WTC11 (cell line): ENCODE measurements at regions not wholly inside any gene's neighbourhood (a gene's known extent, or its start where the extent isn't known, plus 50 kb on each side); places are given as distances from the start of the nearest gene placed in this dataset.

Source experiments
- ATAC-seq: fragments of 200-7000 bp; cut with Tn5 transposase; 2 replicates; pipeline ENCODE4 v1.10.0; 2021; ENCODE audit warnings: mild to moderate bottlenecking, moderate library complexity
- CTCF ChIA-PET: fragments of 300-600 bp; sonication (Branson Sonifier 250); formaldehyde crosslinking; loops from one replicate; lab custom pipeline; 2021; ENCODE audit warnings: antibody characterized with exemption; lab: Charles Lee
- POLR2A ChIA-PET: fragments of 350-600 bp; sonication (Branson Sonifier 250); formaldehyde crosslinking; loops from one replicate; lab custom pipeline; 2021; ENCODE audit warnings: antibody characterized with exemption; lab: Charles Lee
- DNase-seq: peaks from one replicate; pipeline ENCODE4 v3.0.0; 2021; ENCODE audit warnings: low spot score
- H3K27ac Mint-ChIP-seq: 2 replicates; pipeline ENCODE4 v1.8.0; 2021; ENCODE audit warnings: mixed read lengths
- H3K27me3 Mint-ChIP-seq: 2 replicates; pipeline ENCODE4 v1.8.0; 2021; ENCODE audit warnings: low read depth, mild to moderate bottlenecking, moderate library complexity, mixed read lengths
- H3K36me3 Mint-ChIP-seq: 2 replicates; pipeline ENCODE4 v1.8.0; 2021; ENCODE audit warnings: mixed read lengths
- H3K4me1 Mint-ChIP-seq: 2 replicates; pipeline ENCODE4 v1.8.0; 2022; ENCODE audit warnings: mixed read lengths
- H3K4me3 Mint-ChIP-seq: 2 replicates; pipeline ENCODE4 v1.8.0; 2021; ENCODE audit warnings: mild to moderate bottlenecking, moderate library complexity, mixed read lengths
- H3K9me3 Mint-ChIP-seq: 2 replicates; pipeline ENCODE4 v1.8.0; 2021; ENCODE audit warnings: mixed read lengths
- AFF4 ChIP-seq: sonication (generic); formaldehyde crosslinking; IDR thresholded peaks from 2 replicates; pipeline ENCODE4 v1.8.1; 2023; ENCODE audit warnings: mild to moderate bottlenecking, missing genetic modification reagents, borderline replicate concordance
- ATF1 ChIP-seq: sonication (generic); formaldehyde crosslinking; IDR thresholded peaks from 2 replicates; pipeline ENCODE4 v1.8.1; 2023; ENCODE audit warnings: mild to moderate bottlenecking, moderate library complexity, missing genetic modification reagents
- CREB1 ChIP-seq: sonication (generic); formaldehyde crosslinking; IDR thresholded peaks from 2 replicates; pipeline ENCODE4 v1.8.0; 2023; ENCODE audit warnings: mild to moderate bottlenecking, missing genetic modification reagents
- E2F1 ChIP-seq: sonication (generic); formaldehyde crosslinking; IDR thresholded peaks from 2 replicates; pipeline ENCODE4 v1.8.0; 2022; ENCODE audit warnings: mild to moderate bottlenecking, missing genetic modification reagents
- E2F4 ChIP-seq: sonication (generic); formaldehyde crosslinking; IDR thresholded peaks from 2 replicates; pipeline ENCODE4 v1.8.1; 2022; ENCODE audit warnings: low read depth, mild to moderate bottlenecking, moderate library complexity, missing genetic modification reagents, borderline replicate concordance
- E2F5 ChIP-seq: sonication (generic); formaldehyde crosslinking; IDR thresholded peaks from 2 replicates; pipeline ENCODE4 v1.8.1; 2022; ENCODE audit warnings: mild to moderate bottlenecking, moderate library complexity, missing genetic modification reagents
- GABPB1 ChIP-seq: sonication (generic); formaldehyde crosslinking; IDR thresholded peaks from 2 replicates; pipeline ENCODE4 v1.8.1; 2023; ENCODE audit warnings: mild to moderate bottlenecking, missing genetic modification reagents
- JAZF1 ChIP-seq: fragments of 250-450 bp; sonication (Bioruptor Pico); IDR thresholded peaks from 2 replicates; pipeline ENCODE4 v1.9.0; 2021; ENCODE audit warnings: moderate library complexity, mild to moderate bottlenecking, inconsistent platforms
- KAT7 ChIP-seq: sonication (generic); formaldehyde crosslinking; IDR thresholded peaks from 2 replicates; pipeline ENCODE4 v1.8.1; 2023; ENCODE audit warnings: missing genetic modification reagents, mild to moderate bottlenecking, borderline replicate concordance
- MXD4 ChIP-seq: fragments of 250-450 bp; sonication (Bioruptor Pico); IDR thresholded peaks from 2 replicates; pipeline ENCODE4 v1.8.0; 2021; ENCODE audit warnings: mild to moderate bottlenecking, moderate library complexity, borderline replicate concordance
- NFE2L1 ChIP-seq: sonication (generic); formaldehyde crosslinking; IDR thresholded peaks from 2 replicates; pipeline ENCODE4 v1.8.1; 2023; ENCODE audit warnings: missing genetic modification reagents
- NR1H2 ChIP-seq: sonication (generic); formaldehyde crosslinking; IDR thresholded peaks from 2 replicates; pipeline ENCODE4 v1.9.0; 2021; ENCODE audit warnings: mild to moderate bottlenecking, moderate library complexity, missing genetic modification reagents
- PRRX2 ChIP-seq: fragments of 250-450 bp; sonication (Bioruptor Pico); IDR thresholded peaks from 2 replicates; pipeline ENCODE4 v1.8.0; 2021; ENCODE audit warnings: mild to moderate bottlenecking
- SMAD3 ChIP-seq: sonication (generic); formaldehyde crosslinking; IDR thresholded peaks from 2 replicates; pipeline ENCODE4 v1.8.0; 2022; ENCODE audit warnings: missing genetic modification reagents, mild to moderate bottlenecking, borderline replicate concordance
- SOX15 ChIP-seq: fragments of 250-450 bp; sonication (Bioruptor Pico); IDR thresholded peaks from 2 replicates; pipeline ENCODE4 v1.9.0; 2021; ENCODE audit warnings: mild to moderate bottlenecking
- TEAD4 ChIP-seq: sonication (generic); formaldehyde crosslinking; IDR thresholded peaks from 2 replicates; pipeline ENCODE4 v1.8.0; 2022; ENCODE audit warnings: mild to moderate bottlenecking, missing genetic modification reagents
- ZBTB21 ChIP-seq: sonication (generic); formaldehyde crosslinking; IDR thresholded peaks from 2 replicates; pipeline ENCODE4 v1.8.1; 2023; ENCODE audit warnings: mild to moderate bottlenecking, missing genetic modification reagents, borderline replicate concordance
- ZNF138 ChIP-seq: sonication (generic); formaldehyde crosslinking; conservative IDR thresholded peaks from 2 replicates; pipeline ENCODE4 v1.8.1; 2022; ENCODE audit warnings: mild to moderate bottlenecking, moderate library complexity, missing genetic modification reagents
- TF ChIP-seq, protein P1 (sequence below): fragments of 250-450 bp; sonication (Bioruptor Pico); conservative IDR thresholded peaks from 2 replicates; pipeline ENCODE4 v1.9.0; 2021; ENCODE audit warnings: mild to moderate bottlenecking
- TF ChIP-seq, protein P2 (sequence below): sonication (generic); formaldehyde crosslinking; IDR thresholded peaks from 2 replicates; pipeline ENCODE4 v1.8.0; 2023; ENCODE audit warnings: mild to moderate bottlenecking, missing genetic modification reagents
- TF ChIP-seq, protein P3 (sequence below): sonication (generic); formaldehyde crosslinking; IDR thresholded peaks from 2 replicates; pipeline ENCODE4 v1.8.1; 2022; ENCODE audit warnings: low read depth, missing genetic modification reagents, borderline replicate concordance

- TF ChIP-seq PRRX2 (CRISPR knock-in tag) (no peak), GABPB1 (CRISPR knock-in tag) (no peak), TEAD4 (CRISPR knock-in tag) (no peak), SOX15 (CRISPR knock-in tag) (no peak), NFE2L1 (CRISPR knock-in tag) (no peak)
Observed at GRCh38 chr5:115720888-115721287, 95.1 kb upstream of the TMED7 start (continued).

- H3K27me3 Mint-ChIP-seq, result no peaks in the 10 kb centered on the region
- no peak for TF ChIP-seq GABPB1 (CRISPR knock-in tag)
- TF ChIP-seq E2F4 (CRISPR knock-in tag), result no peak
- no peak for TF ChIP-seq JAZF1 (CRISPR knock-in tag)
- TF ChIP-seq CREB1 (CRISPR knock-in tag), result no peak
- TF ChIP-seq, protein P1, sequence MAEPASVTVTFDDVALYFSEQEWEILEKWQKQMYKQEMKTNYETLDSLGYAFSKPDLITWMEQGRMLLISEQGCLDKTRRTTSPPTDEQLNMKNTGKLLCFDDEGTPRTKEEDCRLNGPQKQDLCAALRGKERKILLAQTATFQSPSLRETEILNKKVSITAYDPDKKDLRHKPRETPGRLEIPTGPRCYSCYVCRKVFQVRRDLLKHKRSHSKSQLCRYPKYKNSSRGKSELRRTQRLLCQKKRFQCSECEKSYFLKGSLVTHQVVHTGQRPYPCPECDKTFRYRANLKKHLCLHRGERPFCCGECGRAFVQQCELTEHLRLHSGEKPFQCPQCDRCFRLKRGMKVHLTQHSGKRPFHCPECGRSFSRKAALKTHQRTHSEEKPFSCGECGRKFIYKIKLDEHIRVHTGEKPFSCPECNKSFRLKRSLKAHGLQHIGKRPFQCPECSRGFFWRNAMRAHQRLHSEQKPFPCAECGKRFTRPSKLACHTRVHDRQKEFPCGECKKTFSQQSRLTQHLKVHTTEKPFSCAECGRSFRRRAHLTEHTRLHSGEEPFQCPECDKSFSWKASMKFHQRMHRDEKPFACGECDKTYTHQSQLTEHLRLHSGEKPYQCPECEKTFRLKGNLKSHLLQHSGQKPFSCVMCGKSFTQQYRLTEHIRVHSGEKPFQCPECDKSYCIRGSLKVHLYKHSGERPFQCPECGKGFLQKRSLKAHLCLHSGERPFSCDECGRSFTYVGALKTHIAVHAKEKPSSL (CRISPR knock-in tag), result no peak
- no peak for TF ChIP-seq NR1H2 (CRISPR knock-in tag)
- TF ChIP-seq, protein P2, sequence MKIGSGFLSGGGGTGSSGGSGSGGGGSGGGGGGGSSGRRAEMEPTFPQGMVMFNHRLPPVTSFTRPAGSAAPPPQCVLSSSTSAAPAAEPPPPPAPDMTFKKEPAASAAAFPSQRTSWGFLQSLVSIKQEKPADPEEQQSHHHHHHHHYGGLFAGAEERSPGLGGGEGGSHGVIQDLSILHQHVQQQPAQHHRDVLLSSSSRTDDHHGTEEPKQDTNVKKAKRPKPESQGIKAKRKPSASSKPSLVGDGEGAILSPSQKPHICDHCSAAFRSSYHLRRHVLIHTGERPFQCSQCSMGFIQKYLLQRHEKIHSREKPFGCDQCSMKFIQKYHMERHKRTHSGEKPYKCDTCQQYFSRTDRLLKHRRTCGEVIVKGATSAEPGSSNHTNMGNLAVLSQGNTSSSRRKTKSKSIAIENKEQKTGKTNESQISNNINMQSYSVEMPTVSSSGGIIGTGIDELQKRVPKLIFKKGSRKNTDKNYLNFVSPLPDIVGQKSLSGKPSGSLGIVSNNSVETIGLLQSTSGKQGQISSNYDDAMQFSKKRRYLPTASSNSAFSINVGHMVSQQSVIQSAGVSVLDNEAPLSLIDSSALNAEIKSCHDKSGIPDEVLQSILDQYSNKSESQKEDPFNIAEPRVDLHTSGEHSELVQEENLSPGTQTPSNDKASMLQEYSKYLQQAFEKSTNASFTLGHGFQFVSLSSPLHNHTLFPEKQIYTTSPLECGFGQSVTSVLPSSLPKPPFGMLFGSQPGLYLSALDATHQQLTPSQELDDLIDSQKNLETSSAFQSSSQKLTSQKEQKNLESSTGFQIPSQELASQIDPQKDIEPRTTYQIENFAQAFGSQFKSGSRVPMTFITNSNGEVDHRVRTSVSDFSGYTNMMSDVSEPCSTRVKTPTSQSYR (CRISPR knock-in tag), result no peak
- no peak for TF ChIP-seq ZBTB21 (CRISPR knock-in tag)
- TF ChIP-seq KAT7 (CRISPR knock-in tag), result no peak
- TF ChIP-seq E2F5 (CRISPR knock-in tag), result no peak
- TF ChIP-seq PRRX2 (CRISPR knock-in tag), result no peak
- TF ChIP-seq SMAD3 (CRISPR knock-in tag), result no peak
- TF ChIP-seq ZNF138 (CRISPR knock-in tag), result no peak
- no peak for TF ChIP-seq AFF4 (CRISPR knock-in tag)
- no peak for TF ChIP-seq MXD4 (CRISPR knock-in tag)
- TF ChIP-seq ATF1 (CRISPR knock-in tag), result no peak
- no peak for TF ChIP-seq E2F1 (CRISPR knock-in tag)
- TF ChIP-seq, protein P3, sequence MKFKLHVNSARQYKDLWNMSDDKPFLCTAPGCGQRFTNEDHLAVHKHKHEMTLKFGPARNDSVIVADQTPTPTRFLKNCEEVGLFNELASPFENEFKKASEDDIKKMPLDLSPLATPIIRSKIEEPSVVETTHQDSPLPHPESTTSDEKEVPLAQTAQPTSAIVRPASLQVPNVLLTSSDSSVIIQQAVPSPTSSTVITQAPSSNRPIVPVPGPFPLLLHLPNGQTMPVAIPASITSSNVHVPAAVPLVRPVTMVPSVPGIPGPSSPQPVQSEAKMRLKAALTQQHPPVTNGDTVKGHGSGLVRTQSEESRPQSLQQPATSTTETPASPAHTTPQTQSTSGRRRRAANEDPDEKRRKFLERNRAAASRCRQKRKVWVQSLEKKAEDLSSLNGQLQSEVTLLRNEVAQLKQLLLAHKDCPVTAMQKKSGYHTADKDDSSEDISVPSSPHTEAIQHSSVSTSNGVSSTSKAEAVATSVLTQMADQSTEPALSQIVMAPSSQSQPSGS, result no peak
Observed at GRCh38 chr5:115718927-115719326, 93.1 kb upstream of the TMED7 start.

More at GRCh38 chr5:115718927-115719326, 93.1 kb upstream of the TMED7 start:
- DNase-seq (no peak), ATAC-seq (no peak)
- Mint-ChIP-seq H3K27ac (no peak overlapping the region), H3K9me3 (peaks cover 10% of the 10 kb centered on the region), H3K4me3 (no peak overlapping the region), H3K4me1 (peaks cover 12% of the 10 kb centered on the region), H3K36me3 (peaks cover 5% of the 10 kb centered on the region)
- ChIA-PET POLR2A (no interaction called here), CTCF (interaction anchor here (0.7 kb wide), 1 partner anchor 144 kb away, joined by 4 read pairs; no protein-coding TSS in a partner anchor)
